ENCODE measurements at regions not wholly inside any gene's neighbourhood (a gene's known extent, or its start where the extent isn't known, plus 50 kb on each side); places are given as distances from the start of the nearest gene placed in this dataset.

GRCh38 chr2:122512091-122512490 lies 756.6 kb downstream of the TSN start:
- Mint-ChIP-seq H3K9me3 (peaks cover 0 to 7% (median 4%) of the 10 kb centered on the region in 7 donors), H3K27ac (no peak overlapping the region), H3K36me3 (no peaks in the 10 kb centered on the region), H3K27me3 (ENCODE audit: low read depth in 3 of 3) (peaks cover 0 to 2% (median 2%) of the 10 kb centered on the region in 3 donors), H3K4me3 (no peak overlapping the region), H3K4me1 (no peaks in the 10 kb centered on the region)
- Histone ChIP-seq H2AFZ (ENCODE audit: insufficient read depth, low read depth, low read length, poor library complexity, severe bottlenecking) (no peak overlapping the region), H3K9me3 (replicated peaks in 1 of 2; ENCODE audit: control insufficient read depth in 1 of 2, insufficient read depth in 1 of 2, low read length in 2 of 2) (no peaks in the 10 kb centered on the region), H3K9ac (ENCODE audit: insufficient read depth, low read length, poor library complexity, severe bottlenecking) (no peak overlapping the region), H3K27me3 (ENCODE audit: control insufficient read depth in 2 of 2, insufficient read depth in 2 of 2, low read length in 2 of 2) (no peaks in the 10 kb centered on the region), H3K36me3 (replicated peaks in 1 of 2; ENCODE audit: control insufficient read depth in 1 of 2, insufficient read depth in 2 of 2, low read length in 2 of 2) (no peaks in the 10 kb centered on the region), H3K4me3 (replicated peaks in 1 of 3; ENCODE audit: low read depth in 2 of 3, low read length in 3 of 3) (no peak overlapping the region), H3K27ac (ENCODE audit: low read depth in 1 of 2, low read length in 2 of 2) (no peak overlapping the region), H3K79me2 (ENCODE audit: insufficient read depth, low read length) (no peaks in the 10 kb centered on the region), H3K4me2 (replicated peaks; ENCODE audit: extremely low read depth, low read length, poor library complexity, severe bottlenecking) (no peak overlapping the region), H3K4me1 (ENCODE audit: control insufficient read depth in 1 of 2, insufficient read depth in 2 of 2, low read length in 2 of 2) (no peaks in the 10 kb centered on the region), H4K20me1 (ENCODE audit: insufficient read depth, low read length) (no peaks in the 10 kb centered on the region)
- WGBS (ENCODE audit: insufficient coverage): no CpG with 5 or more reads among the region's 1 CpG
- intact Hi-C loops (cut with micrococcal nuclease): no loop called here
- TF ChIP-seq CTCF (IDR thresholded peaks at IDR 0.05): no peak
- DNase-seq: no peak

- no peaks in the 10 kb centered on the region for H3K9me3 ChIP-seq (replicated peaks in 1 of 2; ENCODE audit: control insufficient read depth in 1 of 2, insufficient read depth in 1 of 2, low read length in 2 of 2)
- DNase-seq: no peak
- no peak overlapping the region for H3K4me3 Mint-ChIP-seq
- H3K4me3 ChIP-seq (replicated peaks in 1 of 3; ENCODE audit: low read depth in 2 of 3, low read length in 3 of 3): no peak overlapping the region
- no peaks in the 10 kb centered on the region for H3K36me3 ChIP-seq (replicated peaks in 1 of 2; ENCODE audit: control insufficient read depth in 1 of 2, insufficient read depth in 2 of 2, low read length in 2 of 2)
- WGBS (ENCODE audit: insufficient coverage): 91% methylated on average over 5 of the region's 7 CpGs
- H2AFZ ChIP-seq (ENCODE audit: insufficient read depth, low read depth, low read length, poor library complexity, severe bottlenecking): no peak overlapping the region
- no peak overlapping the region for H3K9ac ChIP-seq (ENCODE audit: insufficient read depth, low read length, poor library complexity, severe bottlenecking)
- H3K27me3 ChIP-seq (ENCODE audit: control insufficient read depth in 2 of 2, insufficient read depth in 2 of 2, low read length in 2 of 2): no peaks in the 10 kb centered on the region
- no peak overlapping the region for H3K4me2 ChIP-seq (replicated peaks; ENCODE audit: extremely low read depth, low read length, poor library complexity, severe bottlenecking)
- no peak overlapping the region for H3K27ac Mint-ChIP-seq
- H3K79me2 ChIP-seq (ENCODE audit: insufficient read depth, low read length): no peaks in the 10 kb centered on the region
- H3K9me3 Mint-ChIP-seq: peaks cover 0 to 7% (median 4%) of the 10 kb centered on the region in 7 donors
- H3K4me1 ChIP-seq (ENCODE audit: control insufficient read depth in 1 of 2, insufficient read depth in 2 of 2, low read length in 2 of 2): no peaks in the 10 kb centered on the region
- H3K4me1 Mint-ChIP-seq: no peaks in the 10 kb centered on the region
- no peaks in the 10 kb centered on the region for H3K36me3 Mint-ChIP-seq
- no peaks in the 10 kb centered on the region for H4K20me1 ChIP-seq (ENCODE audit: insufficient read depth, low read length)
- no peak for TF ChIP-seq CTCF (IDR thresholded peaks at IDR 0.05)
- intact Hi-C loops (cut with micrococcal nuclease): no loop called here
- H3K27ac ChIP-seq (ENCODE audit: low read depth in 1 of 2, low read length in 2 of 2): no peak overlapping the region
- peaks cover 0 to 2% (median 0%) of the 10 kb centered on the region in 3 donors for H3K27me3 Mint-ChIP-seq (ENCODE audit: low read depth in 3 of 3)
These were observed 759.1 kb downstream of the TSN start for GRCh38 chr2:122514451-122514996.
